ENCODE measurements at regions not wholly inside any gene's neighbourhood (a gene's known extent, or its start where the extent isn't known, plus 50 kb on each side); places are given as distances from the start of the nearest gene placed in this dataset.

GRCh38 chr21:43335119-43335518 lies 91.8 kb downstream of the SIK1 start:
- ChIA-PET CTCF (no interaction called here), POLR2A (no interaction called here)
- Histone ChIP-seq H3K4me1 (ENCODE audit: control insufficient read depth in 1 of 2, insufficient read depth in 2 of 2, low read depth in 1 of 2, low read length in 1 of 2) (peaks cover 3 to 9% of the 10 kb centered on the region in 2 experiments; a peak in 2 of 4 replicates), H3F3A (replicated peaks; ENCODE audit: insufficient read depth) (no peaks in the 10 kb centered on the region), H3K27ac (ENCODE audit: low read depth in 2 of 2, low read length in 1 of 2) (no peak overlapping the region), H3K4me3 (ENCODE audit: low read depth in 2 of 2, low read length in 1 of 2) (no peak overlapping the region), H3K79me2 (ENCODE audit: insufficient read depth) (no peaks in the 10 kb centered on the region), H3K36me3 (replicated peaks in 1 of 2; ENCODE audit: control insufficient read depth in 1 of 2, insufficient read depth in 2 of 2, low read length in 1 of 2) (no peaks in the 10 kb centered on the region), H2AFZ (ENCODE audit: low read depth) (no peak overlapping the region), H3K4me2 (no peak overlapping the region), H3K9ac (no peak overlapping the region), H3K9me3 (no peaks in the 10 kb centered on the region), H3K9me2 (no peaks in the 10 kb centered on the region), H3K27me3 (ENCODE audit: insufficient read depth) (no peaks in the 10 kb centered on the region), H4K20me1 (ENCODE audit: insufficient read depth) (no peaks in the 10 kb centered on the region)
- DNase-seq, result no peak
- WGBS (ENCODE audit: low lambda C conversion rate), result 70% methylated on average over 9 of the region's 10 CpGs
- TF ChIP-seq, protein P1, sequence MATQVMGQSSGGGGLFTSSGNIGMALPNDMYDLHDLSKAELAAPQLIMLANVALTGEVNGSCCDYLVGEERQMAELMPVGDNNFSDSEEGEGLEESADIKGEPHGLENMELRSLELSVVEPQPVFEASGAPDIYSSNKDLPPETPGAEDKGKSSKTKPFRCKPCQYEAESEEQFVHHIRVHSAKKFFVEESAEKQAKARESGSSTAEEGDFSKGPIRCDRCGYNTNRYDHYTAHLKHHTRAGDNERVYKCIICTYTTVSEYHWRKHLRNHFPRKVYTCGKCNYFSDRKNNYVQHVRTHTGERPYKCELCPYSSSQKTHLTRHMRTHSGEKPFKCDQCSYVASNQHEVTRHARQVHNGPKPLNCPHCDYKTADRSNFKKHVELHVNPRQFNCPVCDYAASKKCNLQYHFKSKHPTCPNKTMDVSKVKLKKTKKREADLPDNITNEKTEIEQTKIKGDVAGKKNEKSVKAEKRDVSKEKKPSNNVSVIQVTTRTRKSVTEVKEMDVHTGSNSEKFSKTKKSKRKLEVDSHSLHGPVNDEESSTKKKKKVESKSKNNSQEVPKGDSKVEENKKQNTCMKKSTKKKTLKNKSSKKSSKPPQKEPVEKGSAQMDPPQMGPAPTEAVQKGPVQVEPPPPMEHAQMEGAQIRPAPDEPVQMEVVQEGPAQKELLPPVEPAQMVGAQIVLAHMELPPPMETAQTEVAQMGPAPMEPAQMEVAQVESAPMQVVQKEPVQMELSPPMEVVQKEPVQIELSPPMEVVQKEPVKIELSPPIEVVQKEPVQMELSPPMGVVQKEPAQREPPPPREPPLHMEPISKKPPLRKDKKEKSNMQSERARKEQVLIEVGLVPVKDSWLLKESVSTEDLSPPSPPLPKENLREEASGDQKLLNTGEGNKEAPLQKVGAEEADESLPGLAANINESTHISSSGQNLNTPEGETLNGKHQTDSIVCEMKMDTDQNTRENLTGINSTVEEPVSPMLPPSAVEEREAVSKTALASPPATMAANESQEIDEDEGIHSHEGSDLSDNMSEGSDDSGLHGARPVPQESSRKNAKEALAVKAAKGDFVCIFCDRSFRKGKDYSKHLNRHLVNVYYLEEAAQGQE (IDR thresholded peaks at IDR 0.05; ENCODE audit: low read depth, low read length), result no peak
- TF ChIP-seq EZH2phosphoT487 (IDR thresholded peaks at IDR 0.05; ENCODE audit: borderline replicate concordance, low read depth), result no peak
- TF ChIP-seq RCOR1 (IDR thresholded peaks at IDR 0.05; ENCODE audit: low read length), result no peak
- no peak for TF ChIP-seq RXRA (IDR thresholded peaks at IDR 0.05; ENCODE audit: borderline replicate concordance, low read depth)
- no peak for TF ChIP-seq GATA2 (CRISPR knock-in tag; IDR thresholded peaks at IDR 0.05)

- H3K4me3 ChIP-seq (ENCODE audit: low read depth in 2 of 2, low read length in 1 of 2), result no peak overlapping the region
- DNase-seq, result no peak
- H3F3A ChIP-seq (replicated peaks; ENCODE audit: insufficient read depth), result no peaks in the 10 kb centered on the region
- no peaks in the 10 kb centered on the region for H3K36me3 ChIP-seq (replicated peaks in 1 of 2; ENCODE audit: control insufficient read depth in 1 of 2, insufficient read depth in 2 of 2, low read length in 1 of 2)
- no peak overlapping the region for H3K27ac ChIP-seq (ENCODE audit: low read depth in 2 of 2, low read length in 1 of 2)
- H2AFZ ChIP-seq (ENCODE audit: low read depth), result no peak overlapping the region
- no peaks in the 10 kb centered on the region for H3K27me3 ChIP-seq (ENCODE audit: insufficient read depth)
- no peak overlapping the region for H3K9ac ChIP-seq
- POLR2A ChIA-PET, result no interaction called here
- no peaks in the 10 kb centered on the region for H4K20me1 ChIP-seq (ENCODE audit: insufficient read depth)
- TF ChIP-seq RCOR1 (IDR thresholded peaks at IDR 0.05; ENCODE audit: low read length) (no peak), NFIC (IDR thresholded peaks at IDR 0.05; ENCODE audit: borderline replicate concordance) (no peak), USF2 (IDR thresholded peaks at IDR 0.05; ENCODE audit: borderline replicate concordance, low read depth, low read length) (no peak)
- H3K79me2 ChIP-seq (ENCODE audit: insufficient read depth), result no peaks in the 10 kb centered on the region
- CTCF ChIA-PET, result interaction anchor here (1.2 kb wide), 1 partner anchor 15 kb away, joined by 3 read pairs; no protein-coding TSS in a partner anchor
- H3K4me1 ChIP-seq (ENCODE audit: control insufficient read depth in 1 of 2, insufficient read depth in 2 of 2, low read depth in 1 of 2, low read length in 1 of 2), result peaks cover 3 to 9% of the 10 kb centered on the region in 2 experiments; a peak in 2 of 4 replicates
- H3K4me2 ChIP-seq, result no peak overlapping the region
- 85% methylated on average over 13 of the region's 16 CpGs for WGBS (ENCODE audit: low lambda C conversion rate)
- H3K9me3 ChIP-seq, result no peaks in the 10 kb centered on the region
- no peaks in the 10 kb centered on the region for H3K9me2 ChIP-seq
Measured at GRCh38 chr21:43334214-43334958, 92.5 kb downstream of the SIK1 start.

Data from SK-N-SH (cell line).